ENCODE measurements at regions not wholly inside any gene's neighbourhood (a gene's known extent, or its start where the extent isn't known, plus 50 kb on each side); places are given as distances from the start of the nearest gene placed in this dataset.

- no peak for DNase-seq (ENCODE audit: low spot score in 2 of 2)
- intact Hi-C loops (cut with DNase I; ENCODE audit: low total_unique reads), result loop anchor here (1.0 kb wide), 1 partner anchor 19 kb away; no protein-coding TSS in a partner anchor
- Histone ChIP-seq H3K36me3 (no peaks in the 10 kb centered on the region), H3K27me3 (no peaks in the 10 kb centered on the region), H3K27ac (no peak overlapping the region), H3K4me1 (no peaks in the 10 kb centered on the region), H3K9me3 (peaks cover 0 to 19% of the 10 kb centered on the region in 2 donors), H3K4me3 (no peak overlapping the region)
- TF ChIP-seq POLR2A (IDR thresholded peaks at IDR 0.05) (no peak), POLR2AphosphoS5 (IDR thresholded peaks at IDR 0.05) (no peak), CTCF (IDR thresholded peaks at IDR 0.05) (no peak)
Observed at GRCh38 chr2:30068067-30068466, 78.7 kb upstream of the YPEL5 start.

- intact Hi-C loops (cut with DNase I; ENCODE audit: low total_unique reads), result no loop called here
- Histone ChIP-seq H3K27me3 (peaks cover 0 to 4% of the 10 kb centered on the region in 2 donors), H3K4me1 (no peaks in the 10 kb centered on the region), H3K36me3 (no peaks in the 10 kb centered on the region), H3K4me3 (no peak overlapping the region), H3K9me3 (no peaks in the 10 kb centered on the region), H3K27ac (no peak overlapping the region)
- DNase-seq (ENCODE audit: low spot score in 2 of 2), result peak in 1 of 2 donors; percentile 31
- TF ChIP-seq CTCF (IDR thresholded peaks at IDR 0.05), result peak; percentile 13 to 60 (median 44)
- no peak for TF ChIP-seq POLR2AphosphoS5 (IDR thresholded peaks at IDR 0.05)
- TF ChIP-seq POLR2A (IDR thresholded peaks at IDR 0.05), result no peak
Observed at GRCh38 chr2:30072250-30072842, 74.5 kb upstream of the YPEL5 start.

- DNase-seq (ENCODE audit: low spot score in 2 of 2), result no peak
- no peak overlapping the region for H3K4me3 ChIP-seq
- H3K27me3 ChIP-seq, result peaks cover 0 to 4% of the 10 kb centered on the region in 2 donors
- no peaks in the 10 kb centered on the region for H3K9me3 ChIP-seq
- no peaks in the 10 kb centered on the region for H3K4me1 ChIP-seq
- intact Hi-C loops (cut with DNase I; ENCODE audit: low total_unique reads), result no loop called here
- H3K36me3 ChIP-seq, result no peaks in the 10 kb centered on the region
- no peak overlapping the region for H3K27ac ChIP-seq
- no peak for TF ChIP-seq CTCF (IDR thresholded peaks at IDR 0.05)
- TF ChIP-seq POLR2AphosphoS5 (IDR thresholded peaks at IDR 0.05), result no peak
- TF ChIP-seq POLR2A (IDR thresholded peaks at IDR 0.05), result no peak
Observed at GRCh38 chr2:30073523-30073922, 73.3 kb upstream of the YPEL5 start.

GRCh38 chr2:30074023-30074422 is 72.8 kb upstream of the YPEL5 start:
- H3K27ac ChIP-seq, result no peak overlapping the region
- H3K4me1 ChIP-seq, result no peaks in the 10 kb centered on the region
- DNase-seq (ENCODE audit: low spot score in 2 of 2), result no peak
- intact Hi-C loops (cut with DNase I; ENCODE audit: low total_unique reads), result no loop called here
- H3K9me3 ChIP-seq, result no peaks in the 10 kb centered on the region
- TF ChIP-seq CTCF (IDR thresholded peaks at IDR 0.05) (no peak), POLR2A (IDR thresholded peaks at IDR 0.05) (no peak), POLR2AphosphoS5 (IDR thresholded peaks at IDR 0.05) (no peak)
- peaks cover 0 to 4% of the 10 kb centered on the region in 2 donors for H3K27me3 ChIP-seq
- H3K36me3 ChIP-seq, result no peaks in the 10 kb centered on the region
- no peak overlapping the region for H3K4me3 ChIP-seq

- no peaks in the 10 kb centered on the region for H3K36me3 ChIP-seq
- no peaks in the 10 kb centered on the region for H3K4me1 ChIP-seq
- TF ChIP-seq POLR2A (IDR thresholded peaks at IDR 0.05), result no peak
- no peak for TF ChIP-seq CTCF (IDR thresholded peaks at IDR 0.05)
- no peak for TF ChIP-seq POLR2AphosphoS5 (IDR thresholded peaks at IDR 0.05)
- no peak overlapping the region for H3K4me3 ChIP-seq
- DNase-seq (ENCODE audit: low spot score in 2 of 2), result no peak
- H3K27me3 ChIP-seq, result peaks cover 0 to 4% of the 10 kb centered on the region in 2 donors
- intact Hi-C loops (cut with DNase I; ENCODE audit: low total_unique reads), result no loop called here
- no peak overlapping the region for H3K27ac ChIP-seq
- no peaks in the 10 kb centered on the region for H3K9me3 ChIP-seq
Observed at GRCh38 chr2:30078521-30078920, 68.3 kb upstream of the YPEL5 start.
